OCI-LY1 (cell line): ENCODE measurements at regions not wholly inside any gene's neighbourhood (a gene's known extent, or its start where the extent isn't known, plus 50 kb on each side); places are given as distances from the start of the nearest gene placed in this dataset.

Source experiments
- H2AFZ ChIP-seq: fragments of 200-600 bp; sonication (generic), shearing (Covaris generic); 2 replicates; pipeline ENCODE4 v1.6.0; 2014; ENCODE audit warnings: antibody characterized with exemption, mild to moderate bottlenecking, low read length
- H3F3A ChIP-seq: fragments of 200-600 bp; sonication (generic), shearing (Covaris generic); 2 replicates; pipeline ENCODE4 v1.6.0; 2014; ENCODE audit warnings: mild to moderate bottlenecking, antibody characterized with exemption, low read length, moderate library complexity; ENCODE audit not compliant: insufficient read depth
- H3K27ac ChIP-seq: fragments of 200-600 bp; sonication (generic); 2 replicates; pipeline ENCODE4 v1.5.1; 2014; ENCODE audit warnings: low read length, mixed run types, mild to moderate bottlenecking, low read depth; ENCODE audit not compliant: poor library complexity, severe bottlenecking
- H3K27me3 ChIP-seq: fragments of 200-600 bp; sonication (generic); 2 replicates; pipeline ENCODE4 v1.6.0; 2014; ENCODE audit warnings: antibody characterized with exemption, mild to moderate bottlenecking, low read length, moderate library complexity; ENCODE audit not compliant: insufficient read depth
- H3K36me3 ChIP-seq: fragments of 200-600 bp; sonication (generic); 2 replicates; pipeline ENCODE4 v1.6.1; 2014; ENCODE audit warnings: mild to moderate bottlenecking, antibody characterized with exemption, low read length, moderate library complexity, mixed read lengths; ENCODE audit not compliant: insufficient read depth
- H3K4me1 ChIP-seq: fragments of 200-600 bp; sonication (generic); 2 replicates; pipeline ENCODE4 v1.5.1; 2014; ENCODE audit warnings: mild to moderate bottlenecking, low read length, moderate library complexity; ENCODE audit not compliant: insufficient read depth, severe bottlenecking
- H3K4me2 ChIP-seq: fragments of 200-600 bp; sonication (generic), shearing (Covaris generic); 2 replicates; pipeline ENCODE4 v1.6.1; 2014; ENCODE audit warnings: low read length
- H3K4me3 ChIP-seq: fragments of 200-600 bp; sonication (generic); 2 replicates; pipeline ENCODE4 v1.5.1; 2014; ENCODE audit warnings: low read length, low read depth, mild to moderate bottlenecking, mixed read lengths; ENCODE audit not compliant: poor library complexity, severe bottlenecking
- H3K79me2 ChIP-seq: fragments of 200-600 bp; shearing (Covaris generic); 2 replicates; pipeline ENCODE4 v1.6.1; 2016; ENCODE audit warnings: mixed run types, low read length, mixed read lengths; ENCODE audit not compliant: insufficient read depth
- H3K9ac ChIP-seq: fragments of 200-600 bp; sonication (generic), shearing (Covaris generic); 2 replicates; pipeline ENCODE4 v1.6.1; 2014; ENCODE audit warnings: mild to moderate bottlenecking, low read length, mixed read lengths
- H3K9me2 ChIP-seq: fragments of 200-600 bp; sonication (generic), shearing (Covaris generic); 2 replicates; pipeline ENCODE4 v1.6.1; 2014; ENCODE audit warnings: low read depth, mild to moderate bottlenecking, low read length, mixed read lengths
- H3K9me3 ChIP-seq: fragments of 200-600 bp; shearing (Covaris generic); 2 replicates; pipeline ENCODE4 v1.6.1; 2014; ENCODE audit warnings: low read length, mixed read lengths
- H4K20me1 ChIP-seq: fragments of 200-600 bp; sonication (generic), shearing (Covaris generic); 2 replicates; pipeline ENCODE4 v1.6.0; 2016; ENCODE audit warnings: mild to moderate bottlenecking, low read length; ENCODE audit not compliant: insufficient read depth
- EZH2 ChIP-seq: fragments of 200-600 bp; sonication (generic), shearing (Covaris generic); IDR thresholded peaks from 2 replicates; pipeline ENCODE4 v1.8.0; 2017; ENCODE audit warnings: borderline replicate concordance, mixed run types, mild to moderate bottlenecking, antibody characterized with exemption, low read length, moderate library complexity, mixed read lengths
- TF ChIP-seq, protein P1 (sequence below): fragments of 200-600 bp; sonication (generic), shearing (Covaris generic); IDR thresholded peaks from 2 replicates; pipeline ENCODE4 v1.5.1; 2017; ENCODE audit warnings: mild to moderate bottlenecking, antibody characterized with exemption, low read length, moderate library complexity, mixed read lengths

DNA sequence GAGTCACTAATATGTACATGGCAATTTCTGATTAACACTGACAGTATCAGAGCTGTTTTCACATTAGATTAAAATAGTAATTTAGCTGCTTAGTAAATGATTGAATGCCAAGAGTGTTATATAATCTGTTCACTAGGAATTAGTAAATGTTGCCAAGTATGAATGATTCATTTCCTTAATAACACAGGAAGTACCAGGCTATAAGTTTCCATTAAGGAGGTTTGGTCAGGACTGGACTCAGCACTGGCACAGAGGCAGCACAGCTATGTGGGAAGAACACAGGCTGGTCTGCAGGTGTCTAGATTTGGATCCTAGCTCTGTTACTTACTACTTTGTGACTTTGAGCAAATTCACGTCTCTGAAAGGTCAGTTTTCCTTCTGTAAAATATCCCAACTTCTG lies 97.2 kb downstream of the TDRD15 start:
- Histone ChIP-seq H3F3A (no peaks in the 10 kb centered on the region), H3K4me3 (no peak overlapping the region), H3K27ac (no peak overlapping the region), H4K20me1 (no peaks in the 10 kb centered on the region), H3K9me3 (no peaks in the 10 kb centered on the region), H3K79me2 (no peaks in the 10 kb centered on the region), H3K9me2 (no peaks in the 10 kb centered on the region), H3K27me3 (no peaks in the 10 kb centered on the region), H3K4me1 (no peaks in the 10 kb centered on the region), H3K9ac (no peak overlapping the region), H3K4me2 (no peak overlapping the region), H2AFZ (no peak overlapping the region), H3K36me3 (no peaks in the 10 kb centered on the region)
- TF ChIP-seq, protein P1, sequence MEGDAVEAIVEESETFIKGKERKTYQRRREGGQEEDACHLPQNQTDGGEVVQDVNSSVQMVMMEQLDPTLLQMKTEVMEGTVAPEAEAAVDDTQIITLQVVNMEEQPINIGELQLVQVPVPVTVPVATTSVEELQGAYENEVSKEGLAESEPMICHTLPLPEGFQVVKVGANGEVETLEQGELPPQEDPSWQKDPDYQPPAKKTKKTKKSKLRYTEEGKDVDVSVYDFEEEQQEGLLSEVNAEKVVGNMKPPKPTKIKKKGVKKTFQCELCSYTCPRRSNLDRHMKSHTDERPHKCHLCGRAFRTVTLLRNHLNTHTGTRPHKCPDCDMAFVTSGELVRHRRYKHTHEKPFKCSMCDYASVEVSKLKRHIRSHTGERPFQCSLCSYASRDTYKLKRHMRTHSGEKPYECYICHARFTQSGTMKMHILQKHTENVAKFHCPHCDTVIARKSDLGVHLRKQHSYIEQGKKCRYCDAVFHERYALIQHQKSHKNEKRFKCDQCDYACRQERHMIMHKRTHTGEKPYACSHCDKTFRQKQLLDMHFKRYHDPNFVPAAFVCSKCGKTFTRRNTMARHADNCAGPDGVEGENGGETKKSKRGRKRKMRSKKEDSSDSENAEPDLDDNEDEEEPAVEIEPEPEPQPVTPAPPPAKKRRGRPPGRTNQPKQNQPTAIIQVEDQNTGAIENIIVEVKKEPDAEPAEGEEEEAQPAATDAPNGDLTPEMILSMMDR: no peak
- TF ChIP-seq EZH2: no peak

- H3F3A ChIP-seq: no peaks in the 10 kb centered on the region
- no peak overlapping the region for H3K27ac ChIP-seq
- no peaks in the 10 kb centered on the region for H3K79me2 ChIP-seq
- no peaks in the 10 kb centered on the region for H3K36me3 ChIP-seq
- no peaks in the 10 kb centered on the region for H4K20me1 ChIP-seq
- no peaks in the 10 kb centered on the region for H3K9me3 ChIP-seq
- H3K4me3 ChIP-seq: no peak overlapping the region
- no peaks in the 10 kb centered on the region for H3K27me3 ChIP-seq
- TF ChIP-seq EZH2: no peak
- TF ChIP-seq, protein P1: no peak
- H3K9ac ChIP-seq: no peak overlapping the region
- no peaks in the 10 kb centered on the region for H3K9me2 ChIP-seq
- no peak overlapping the region for H3K4me2 ChIP-seq
- no peak overlapping the region for H2AFZ ChIP-seq
- peaks cover 9% of the 10 kb centered on the region for H3K4me1 ChIP-seq
Observed at GRCh38 chr2:21223618-21224017, 99.8 kb downstream of the TDRD15 start.

DNA sequence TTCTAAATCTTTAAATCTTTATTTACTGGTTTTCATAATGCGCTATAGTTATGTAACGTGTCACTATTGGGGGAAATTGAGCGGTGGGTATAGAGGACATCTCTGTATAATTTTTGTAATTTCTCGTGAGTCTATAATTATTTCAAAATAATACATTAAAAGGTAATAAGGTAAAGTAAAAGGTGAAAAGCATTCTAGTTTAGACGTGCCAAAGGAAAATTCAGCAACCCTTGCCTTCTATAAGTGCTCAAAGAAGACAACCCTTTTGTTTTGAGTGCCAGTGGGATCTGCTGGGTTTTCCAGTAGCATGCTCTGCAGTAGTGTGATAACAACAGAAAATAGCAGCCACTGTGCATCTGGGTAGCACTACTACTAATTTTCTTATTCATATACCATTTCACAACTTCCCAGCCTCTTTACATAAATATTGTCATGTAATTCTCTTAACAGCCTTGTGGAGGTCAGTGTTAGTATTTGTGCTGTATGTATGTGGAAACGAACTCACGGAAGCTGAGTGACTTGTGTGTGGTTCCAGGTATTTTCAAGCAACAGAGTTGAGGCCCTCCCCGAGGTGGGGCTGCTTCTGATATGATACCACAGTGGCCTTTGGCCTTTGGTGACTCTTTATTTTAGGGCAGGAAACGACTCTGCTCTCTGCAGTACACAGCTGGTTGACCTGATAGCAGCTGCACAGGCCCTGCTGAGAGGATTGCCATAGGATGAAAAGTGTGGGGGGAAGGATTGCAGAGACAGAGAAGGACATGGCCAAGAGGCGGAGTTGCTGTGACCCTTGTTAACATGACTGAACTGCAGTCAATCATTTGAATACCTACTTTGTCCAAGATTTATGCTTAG lies 104.5 kb downstream of the TDRD15 start:
- Histone ChIP-seq H3K9me3 (no peaks in the 10 kb centered on the region), H4K20me1 (no peaks in the 10 kb centered on the region), H3K79me2 (no peaks in the 10 kb centered on the region), H3K4me2 (no peak overlapping the region), H3K4me3 (no peak overlapping the region), H3K36me3 (no peaks in the 10 kb centered on the region), H3K27me3 (no peaks in the 10 kb centered on the region), H3F3A (no peaks in the 10 kb centered on the region), H2AFZ (no peak overlapping the region), H3K9me2 (no peaks in the 10 kb centered on the region), H3K9ac (no peak overlapping the region), H3K27ac (peak overlapping the region; percentile 46), H3K4me1 (peaks cover 40% of the 10 kb centered on the region)
- TF ChIP-seq EZH2: no peak
- TF ChIP-seq, protein P1: no peak
